SK-N-SH (cell line): ENCODE measurements at regions not wholly inside any gene's neighbourhood (a gene's known extent, or its start where the extent isn't known, plus 50 kb on each side); places are given as distances from the start of the nearest gene placed in this dataset.

Experiments used
- EP300 ChIP-seq, 2 experiments: IDR thresholded peaks; 2 replicates each; pipeline versions ENCODE4 v1.4.0 to v1.6.1; 2012; ENCODE audit warnings: borderline replicate concordance in 1 of 2, low read depth in 1 of 2, low read length in 1 of 2
- JUND ChIP-seq: IDR thresholded peaks from 2 replicates; pipeline ENCODE4 v1.4.0; 2012
- MEF2A ChIP-seq: IDR thresholded peaks from 2 replicates; pipeline ENCODE4 v1.4.0; 2012; ENCODE audit warnings: low read depth, borderline replicate concordance
- POLR2AphosphoS5 ChIP-seq: IDR thresholded peaks from 2 replicates; pipeline ENCODE4 v1.6.1; 2012; ENCODE audit warnings: low read depth, low read length
- RFX5 ChIP-seq: IDR thresholded peaks from 2 replicates; pipeline ENCODE4 v1.6.1; 2012; ENCODE audit warnings: mild to moderate bottlenecking, improper control_type of control experiment, low read length
- RXRA ChIP-seq: IDR thresholded peaks from 2 replicates; pipeline ENCODE4 v1.4.0; 2012; ENCODE audit warnings: low read depth, mild to moderate bottlenecking, borderline replicate concordance
- TAF1 ChIP-seq: IDR thresholded peaks from 2 replicates; pipeline ENCODE4 v1.6.1; 2012; ENCODE audit warnings: low read depth, mild to moderate bottlenecking, low read length, moderate library complexity, borderline replicate concordance
- TCF12 ChIP-seq: IDR thresholded peaks from 2 replicates; pipeline ENCODE4 v1.4.0; 2012
- TEAD4 ChIP-seq: IDR thresholded peaks from 2 replicates; pipeline ENCODE4 v1.4.0; 2012; ENCODE audit warnings: mild to moderate bottlenecking, borderline replicate concordance; ENCODE audit not compliant: insufficient read depth
- YY1 ChIP-seq: IDR thresholded peaks from 2 replicates; pipeline ENCODE4 v1.4.0; 2012; ENCODE audit warnings: low read depth, mild to moderate bottlenecking
- TF ChIP-seq, protein P1 (sequence below): fragments of 200-600 bp; sonication (generic); IDR thresholded peaks from 2 replicates; pipeline ENCODE4 v1.6.1; 2017; ENCODE audit warnings: antibody characterized with exemption, mild to moderate bottlenecking, moderate library complexity
- TF ChIP-seq, protein P2 (sequence below): fragments of 150-350 bp; IDR thresholded peaks from 2 replicates; pipeline ENCODE4 v1.6.1; 2017; ENCODE audit warnings: antibody characterized with exemption, low read length, low read depth, borderline replicate concordance
- TF ChIP-seq, protein P3 (sequence below): IDR thresholded peaks from 2 replicates; pipeline ENCODE4 v1.4.0; 2012; ENCODE audit warnings: low read depth

DNA sequence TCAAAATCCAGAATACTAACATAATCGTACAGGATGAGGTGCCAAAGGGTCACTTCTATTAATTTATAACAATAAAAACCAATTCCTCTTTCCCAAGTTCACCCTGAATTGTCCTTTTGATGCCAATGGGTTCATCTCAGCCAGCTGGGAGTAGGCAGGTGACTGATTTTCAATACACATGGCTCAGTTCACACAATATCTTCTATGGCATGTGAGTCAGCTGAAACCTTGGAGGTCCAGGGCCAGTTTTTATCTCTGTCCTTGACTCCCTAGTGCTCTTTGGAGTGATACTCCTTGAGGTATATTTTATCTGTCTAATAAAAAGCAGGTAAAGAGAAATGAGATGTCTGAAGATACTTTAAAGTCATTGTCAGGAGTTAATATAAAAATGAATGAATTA lies 186.6 kb downstream of the SMC2 start:
- TF ChIP-seq JUND: no peak
- TF ChIP-seq, protein P1, sequence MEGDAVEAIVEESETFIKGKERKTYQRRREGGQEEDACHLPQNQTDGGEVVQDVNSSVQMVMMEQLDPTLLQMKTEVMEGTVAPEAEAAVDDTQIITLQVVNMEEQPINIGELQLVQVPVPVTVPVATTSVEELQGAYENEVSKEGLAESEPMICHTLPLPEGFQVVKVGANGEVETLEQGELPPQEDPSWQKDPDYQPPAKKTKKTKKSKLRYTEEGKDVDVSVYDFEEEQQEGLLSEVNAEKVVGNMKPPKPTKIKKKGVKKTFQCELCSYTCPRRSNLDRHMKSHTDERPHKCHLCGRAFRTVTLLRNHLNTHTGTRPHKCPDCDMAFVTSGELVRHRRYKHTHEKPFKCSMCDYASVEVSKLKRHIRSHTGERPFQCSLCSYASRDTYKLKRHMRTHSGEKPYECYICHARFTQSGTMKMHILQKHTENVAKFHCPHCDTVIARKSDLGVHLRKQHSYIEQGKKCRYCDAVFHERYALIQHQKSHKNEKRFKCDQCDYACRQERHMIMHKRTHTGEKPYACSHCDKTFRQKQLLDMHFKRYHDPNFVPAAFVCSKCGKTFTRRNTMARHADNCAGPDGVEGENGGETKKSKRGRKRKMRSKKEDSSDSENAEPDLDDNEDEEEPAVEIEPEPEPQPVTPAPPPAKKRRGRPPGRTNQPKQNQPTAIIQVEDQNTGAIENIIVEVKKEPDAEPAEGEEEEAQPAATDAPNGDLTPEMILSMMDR: no peak
- no peak for TF ChIP-seq TAF1
- TF ChIP-seq YY1: no peak
- no peak for TF ChIP-seq RXRA
- no peak for TF ChIP-seq POLR2AphosphoS5
- TF ChIP-seq MEF2A: no peak
- TF ChIP-seq TCF12: no peak
- TF ChIP-seq RFX5: no peak
- TF ChIP-seq, protein P2, sequence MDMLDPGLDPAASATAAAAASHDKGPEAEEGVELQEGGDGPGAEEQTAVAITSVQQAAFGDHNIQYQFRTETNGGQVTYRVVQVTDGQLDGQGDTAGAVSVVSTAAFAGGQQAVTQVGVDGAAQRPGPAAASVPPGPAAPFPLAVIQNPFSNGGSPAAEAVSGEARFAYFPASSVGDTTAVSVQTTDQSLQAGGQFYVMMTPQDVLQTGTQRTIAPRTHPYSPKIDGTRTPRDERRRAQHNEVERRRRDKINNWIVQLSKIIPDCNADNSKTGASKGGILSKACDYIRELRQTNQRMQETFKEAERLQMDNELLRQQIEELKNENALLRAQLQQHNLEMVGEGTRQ: no peak
- TF ChIP-seq, protein P3, sequence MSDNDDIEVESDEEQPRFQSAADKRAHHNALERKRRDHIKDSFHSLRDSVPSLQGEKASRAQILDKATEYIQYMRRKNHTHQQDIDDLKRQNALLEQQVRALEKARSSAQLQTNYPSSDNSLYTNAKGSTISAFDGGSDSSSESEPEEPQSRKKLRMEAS: no peak
- TF ChIP-seq EP300 (IDR thresholded peaks at IDR 0.05; ENCODE audit: borderline replicate concordance in 1 of 2, low read depth in 1 of 2, low read length in 1 of 2): no peak
- no peak for TF ChIP-seq TEAD4
